ENCODE measurements at regions not wholly inside any gene's neighbourhood (a gene's known extent, or its start where the extent isn't known, plus 50 kb on each side); places are given as distances from the start of the nearest gene placed in this dataset.

DNA sequence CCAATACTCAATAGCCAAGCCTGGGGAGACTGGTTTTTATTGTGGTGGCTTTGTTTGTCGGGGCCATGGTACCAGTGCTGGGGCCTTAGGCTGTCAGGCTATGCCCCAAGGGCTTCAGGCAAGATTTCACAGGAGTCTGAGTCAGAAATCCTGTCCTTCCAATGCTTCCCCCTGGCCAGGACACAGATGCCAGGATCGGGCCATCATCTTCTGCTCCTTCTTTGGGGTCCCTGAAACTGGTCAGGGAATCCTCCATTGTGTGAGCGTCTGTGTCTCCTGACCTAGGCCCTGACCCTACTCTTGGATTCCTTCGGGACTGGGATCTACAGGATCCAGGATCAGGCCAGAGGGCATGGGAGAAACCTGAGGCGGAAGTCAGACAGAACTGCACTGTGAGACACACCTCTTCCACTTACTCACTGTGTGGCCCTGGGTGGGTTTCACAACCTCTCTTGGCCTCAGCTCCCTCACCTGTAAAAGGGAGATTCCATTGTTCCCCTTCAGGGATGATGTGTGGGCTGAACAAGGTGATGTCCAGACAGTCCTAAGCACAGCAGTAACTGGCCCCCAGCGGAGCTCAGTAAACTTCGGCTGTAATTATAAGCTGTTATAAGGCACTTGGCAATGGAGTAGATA is 292.7 kb downstream of the UACA start:
- ChIA-PET POLR2A (no interaction called here), CTCF (no interaction called here)

DNA sequence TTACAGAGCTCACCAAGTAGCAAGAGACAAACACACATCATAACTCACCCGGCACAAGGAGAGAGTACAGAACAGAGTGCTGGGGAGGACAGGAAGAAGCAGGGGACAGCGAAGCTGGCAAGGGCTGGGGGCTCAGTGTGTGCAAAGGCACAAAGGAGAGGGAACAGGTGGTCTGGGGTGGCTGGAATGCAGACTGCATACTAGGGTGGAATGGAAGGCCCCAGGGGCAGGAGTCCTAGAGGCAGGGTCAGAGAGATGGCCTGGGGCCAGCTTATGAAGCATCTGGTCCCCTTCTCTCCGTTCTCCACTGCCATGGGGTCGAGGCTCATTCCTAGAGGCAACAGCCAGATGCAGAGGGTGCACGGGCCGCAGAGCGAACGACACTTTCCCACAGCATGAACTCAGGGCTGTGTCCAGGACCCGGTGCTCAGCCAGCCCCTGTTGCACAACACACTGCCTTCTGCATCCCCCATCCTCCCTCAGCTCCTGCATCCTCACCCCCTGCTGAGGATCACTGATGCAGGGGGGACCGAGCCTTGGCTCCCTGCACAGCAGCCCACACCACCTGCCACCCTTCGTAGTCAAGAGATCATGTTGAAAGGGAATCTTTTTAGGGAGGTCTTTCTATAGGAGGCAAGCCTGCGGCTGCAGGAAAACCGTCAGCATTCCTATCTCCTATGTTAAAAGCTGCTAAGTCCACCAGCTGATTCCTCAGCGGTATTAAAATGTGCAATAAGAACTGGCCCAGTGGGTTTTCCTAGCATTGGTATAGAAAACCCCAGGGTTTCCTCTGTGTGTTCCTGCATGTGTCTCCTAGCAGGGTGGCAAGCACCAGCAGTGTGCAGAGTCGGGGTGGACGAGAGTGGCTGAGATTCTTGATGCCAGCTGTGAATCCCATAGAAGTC is 293.5 kb downstream of the UACA start:
- ChIA-PET CTCF (interaction anchor here (0.6 kb wide), 1 partner anchor 1019 kb away, joined by 3 read pairs; no protein-coding TSS in a partner anchor), POLR2A (no interaction called here)

DNA sequence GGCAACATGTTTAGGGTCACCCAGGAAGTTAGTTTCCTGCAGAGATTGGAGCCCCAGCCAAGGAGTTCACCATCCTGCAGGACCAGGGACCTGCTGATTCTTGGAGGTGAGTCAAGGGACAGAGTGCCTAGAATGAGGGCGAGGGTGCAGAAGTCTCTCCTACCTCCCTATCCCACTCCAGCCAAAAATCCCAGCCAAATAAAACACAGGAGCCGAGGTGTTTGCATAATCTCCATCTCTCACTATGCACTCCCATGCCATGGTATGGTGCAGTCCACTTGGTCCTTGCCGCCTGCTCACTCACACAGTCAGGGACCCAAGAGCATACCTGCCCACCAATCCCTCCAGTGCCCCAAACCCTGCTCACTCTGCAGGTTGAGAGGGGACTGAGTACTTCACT is 294.2 kb downstream of the UACA start:
- POLR2A ChIA-PET: no interaction called here

DNA sequence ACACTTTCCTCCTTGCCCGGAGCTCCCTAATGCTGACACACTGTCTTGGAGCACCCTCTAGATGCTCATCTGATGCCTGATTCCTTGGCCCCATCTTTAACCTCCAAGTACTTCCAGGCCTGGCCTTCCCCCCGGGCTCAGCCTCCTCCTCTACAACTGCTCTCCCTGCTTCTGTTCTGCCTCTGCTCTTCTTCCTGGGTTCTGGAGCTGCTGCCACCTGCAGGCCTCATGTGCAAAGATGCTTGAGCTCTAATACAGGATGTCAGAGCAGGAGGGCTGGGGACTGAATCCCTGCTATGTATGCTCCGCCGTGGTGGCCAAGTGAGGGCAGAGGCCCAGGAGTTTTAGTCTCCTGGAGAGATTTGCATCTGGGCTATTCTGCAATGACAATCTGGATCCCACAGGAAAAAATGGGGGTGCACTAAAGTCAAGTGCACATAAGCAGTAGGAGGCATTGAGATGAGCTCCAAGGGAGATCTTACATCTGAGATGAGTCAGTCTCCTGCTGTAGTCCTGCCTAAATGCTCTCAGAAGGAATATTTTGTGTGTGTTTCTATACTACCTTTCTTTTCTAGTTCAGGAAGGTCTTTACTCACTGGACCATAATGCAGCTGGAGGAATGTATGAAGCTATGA is 296.3 kb downstream of the UACA start:
- CTCF ChIA-PET: interaction anchor here (0.6 to 3.2 kb wide), 13 partner anchors 9 to 366 kb away, joined by 3 to 12 read pairs (median 4); no protein-coding TSS in a partner anchor
- POLR2A ChIA-PET: no interaction called here

More for the DNA sequence above, 294.2 kb downstream of the UACA start:
- CTCF ChIA-PET: interaction anchor here (0.6 to 3.2 kb wide), 2 partner anchors 11 to 1018 kb away, joined by 3 to 12 read pairs; no protein-coding TSS in a partner anchor

DNA sequence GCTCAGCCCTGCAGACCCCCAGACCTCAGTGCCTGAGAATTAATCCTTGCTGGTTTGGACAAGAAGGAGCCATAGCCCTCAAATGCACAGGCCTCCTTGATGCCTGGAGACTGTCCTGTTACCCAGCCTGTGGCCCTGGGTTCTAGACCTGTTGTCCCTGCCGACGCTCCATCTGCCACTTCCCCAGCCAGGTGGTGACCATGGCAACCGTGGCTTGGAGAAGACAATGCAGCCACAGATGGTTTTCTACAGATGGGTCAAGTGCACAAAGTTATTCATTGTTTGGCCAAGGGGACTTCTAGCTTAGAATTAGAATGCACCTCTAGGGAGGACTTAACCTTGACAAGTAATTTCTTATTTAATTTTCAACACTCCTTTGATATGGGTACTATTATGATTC is 297.1 kb downstream of the UACA start:
- CTCF ChIA-PET: interaction anchor here (1.0 to 3.2 kb wide), 9 partner anchors 11 to 365 kb away, joined by 3 to 12 read pairs (median 4); no protein-coding TSS in a partner anchor
- POLR2A ChIA-PET: no interaction called here

DNA sequence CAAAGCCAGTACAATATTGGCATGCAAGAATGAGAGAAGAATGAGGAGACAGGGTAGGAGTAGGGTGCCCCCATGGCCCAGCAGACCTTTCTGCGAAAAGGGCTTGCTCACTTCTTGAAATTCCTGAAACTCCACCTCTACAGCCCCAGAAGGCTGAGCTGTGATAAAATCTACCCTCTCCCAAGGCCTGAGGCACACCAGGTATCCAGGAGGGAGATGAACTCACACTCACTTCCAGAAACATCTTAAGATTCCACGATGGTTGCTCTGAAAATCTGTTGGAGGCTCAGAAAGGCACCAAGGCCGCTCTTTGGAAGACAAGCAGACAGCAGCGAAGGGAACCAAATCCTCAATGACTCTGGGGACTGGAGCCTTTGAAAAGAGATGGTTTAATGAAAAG is 297.5 kb downstream of the UACA start:
- ChIA-PET CTCF (no interaction called here), POLR2A (no interaction called here)

DNA sequence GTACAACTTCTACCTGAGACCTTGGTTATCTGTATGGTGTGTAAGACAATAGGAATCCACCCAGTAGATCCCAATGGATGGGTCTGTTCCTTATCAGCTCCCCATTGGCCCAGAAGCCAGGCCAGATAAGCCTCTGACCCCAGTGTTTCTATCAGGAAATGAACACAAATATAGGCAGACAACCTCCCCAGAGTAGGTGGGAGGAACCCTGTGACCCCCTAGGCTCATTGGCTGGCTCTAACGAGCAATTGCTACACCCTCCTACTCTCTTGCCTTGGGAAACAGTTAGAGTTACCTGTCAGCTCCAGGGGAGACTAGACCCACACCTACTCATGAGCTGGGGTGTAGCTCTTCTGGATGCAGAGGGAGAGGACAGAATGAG is 299.9 kb downstream of the UACA start:
- CTCF ChIA-PET: interaction anchor here (1.0 to 2.0 kb wide), 3 partner anchors 12 to 209 kb away, joined by 3 to 6 read pairs (median 4); no protein-coding TSS in a partner anchor
- POLR2A ChIA-PET: no interaction called here

DNA sequence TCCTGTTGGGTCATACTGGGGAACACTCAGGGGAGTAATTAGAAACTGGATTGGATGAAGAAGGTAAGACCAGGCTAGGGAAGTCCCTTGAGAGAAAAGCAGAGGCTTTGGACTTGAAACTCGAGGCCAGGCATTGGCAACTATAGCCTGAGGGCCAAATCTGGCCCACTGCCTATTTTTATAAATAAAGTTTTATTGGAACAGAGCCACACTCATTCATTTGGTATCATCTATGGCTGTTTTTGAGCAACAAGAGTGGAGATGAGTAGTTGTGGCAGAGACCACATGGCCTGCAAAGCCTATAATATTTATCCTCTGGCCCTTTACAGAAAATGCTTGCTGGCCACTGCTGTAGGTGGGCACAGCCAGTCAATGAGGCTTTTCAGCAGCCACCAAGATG is 301.4 kb downstream of the UACA start:
- ChIA-PET POLR2A (no interaction called here), CTCF (interaction anchor here (1.4 kb wide), 1 partner anchor 11 kb away, joined by 4 read pairs; no protein-coding TSS in a partner anchor)

DNA sequence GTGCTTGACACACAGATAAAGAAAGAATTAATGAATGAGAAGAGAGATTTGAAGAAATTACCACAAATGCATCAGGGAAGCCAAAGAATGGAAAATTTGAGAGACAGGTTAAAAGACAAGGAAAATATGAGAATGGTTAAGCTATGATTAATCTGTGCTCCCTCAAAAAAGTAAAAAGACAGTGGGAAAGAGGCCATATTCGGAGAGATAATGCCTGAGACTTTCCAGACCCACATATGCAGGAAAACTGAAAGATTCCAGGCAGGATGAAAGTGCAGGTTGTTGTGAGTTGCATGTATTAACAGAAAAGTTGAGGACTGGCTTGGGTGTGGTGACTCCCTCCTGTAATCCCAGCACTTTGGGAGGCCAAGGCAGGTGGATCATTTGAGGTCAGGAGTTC is 302.3 kb downstream of the UACA start:
- POLR2A ChIA-PET: no interaction called here
- CTCF ChIA-PET: no interaction called here

DNA sequence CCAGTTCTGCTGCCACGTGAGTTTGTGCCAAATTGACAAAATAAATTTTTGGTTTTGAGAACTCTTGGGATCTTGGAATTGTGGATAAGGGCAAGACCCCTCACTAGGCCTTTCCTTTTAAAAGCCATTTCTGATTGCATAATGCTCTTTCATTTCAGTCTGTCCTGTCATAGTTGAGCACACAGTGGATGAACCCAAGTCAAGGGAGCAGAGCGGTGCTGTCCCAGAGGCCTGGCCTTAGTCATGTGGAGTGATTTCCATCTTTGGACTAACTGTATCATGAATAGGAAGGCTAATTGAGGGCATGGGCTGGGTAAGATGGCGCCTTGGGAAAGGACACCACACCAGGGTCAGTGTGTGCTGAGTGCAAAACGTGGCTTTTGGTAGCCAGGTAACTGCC is 304.0 kb downstream of the UACA start:
- ChIA-PET CTCF (interaction anchor here (1.2 kb wide), 1 partner anchor 158 kb away, joined by 3 read pairs; no protein-coding TSS in a partner anchor), POLR2A (no interaction called here)

DNA sequence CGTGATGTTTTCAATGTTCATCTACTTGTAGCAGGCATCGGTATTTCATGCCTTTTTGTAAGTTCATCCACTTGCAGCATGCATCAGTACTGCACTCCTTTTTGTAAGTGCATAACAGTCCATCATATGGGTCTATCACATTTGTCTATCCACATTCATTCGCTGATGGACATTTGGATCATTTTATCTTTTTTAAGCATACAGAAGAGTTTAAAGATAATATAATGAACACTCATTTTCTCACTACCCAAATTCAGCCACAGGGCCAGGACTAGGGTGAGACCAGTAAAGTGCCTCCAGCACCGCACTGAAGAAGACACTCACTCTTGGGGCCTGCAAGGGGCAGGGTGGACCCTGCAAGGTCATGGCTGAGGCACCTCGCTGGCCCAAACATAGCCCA is 309.6 kb downstream of the UACA start:
- CTCF ChIA-PET: no interaction called here

DNA sequence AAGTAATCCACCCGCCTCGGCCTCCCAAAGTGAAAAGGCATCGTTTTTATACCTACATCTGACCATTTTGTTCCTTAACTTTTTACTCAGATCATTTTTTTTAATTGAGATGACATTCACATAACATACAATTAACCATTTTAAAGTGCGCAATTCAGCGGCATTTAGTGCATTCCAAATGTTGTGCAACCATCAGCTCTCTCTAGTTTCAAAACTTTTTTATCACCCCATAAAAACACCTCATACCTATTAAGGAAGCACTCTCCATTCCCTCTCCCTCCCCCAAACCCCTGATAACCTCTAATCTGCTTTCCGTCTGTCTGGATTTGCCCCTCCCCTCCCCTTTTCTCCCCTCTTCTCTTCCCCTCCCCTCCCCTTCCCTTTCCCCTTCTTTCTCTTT is 310.1 kb downstream of the UACA start:
- CTCF ChIA-PET: interaction anchor here (0.9 kb wide), 1 partner anchor 36 kb away, joined by 3 read pairs; no protein-coding TSS in a partner anchor
- POLR2A ChIA-PET: no interaction called here

More for the DNA sequence above, 309.6 kb downstream of the UACA start:
- POLR2A ChIA-PET: no interaction called here

DNA sequence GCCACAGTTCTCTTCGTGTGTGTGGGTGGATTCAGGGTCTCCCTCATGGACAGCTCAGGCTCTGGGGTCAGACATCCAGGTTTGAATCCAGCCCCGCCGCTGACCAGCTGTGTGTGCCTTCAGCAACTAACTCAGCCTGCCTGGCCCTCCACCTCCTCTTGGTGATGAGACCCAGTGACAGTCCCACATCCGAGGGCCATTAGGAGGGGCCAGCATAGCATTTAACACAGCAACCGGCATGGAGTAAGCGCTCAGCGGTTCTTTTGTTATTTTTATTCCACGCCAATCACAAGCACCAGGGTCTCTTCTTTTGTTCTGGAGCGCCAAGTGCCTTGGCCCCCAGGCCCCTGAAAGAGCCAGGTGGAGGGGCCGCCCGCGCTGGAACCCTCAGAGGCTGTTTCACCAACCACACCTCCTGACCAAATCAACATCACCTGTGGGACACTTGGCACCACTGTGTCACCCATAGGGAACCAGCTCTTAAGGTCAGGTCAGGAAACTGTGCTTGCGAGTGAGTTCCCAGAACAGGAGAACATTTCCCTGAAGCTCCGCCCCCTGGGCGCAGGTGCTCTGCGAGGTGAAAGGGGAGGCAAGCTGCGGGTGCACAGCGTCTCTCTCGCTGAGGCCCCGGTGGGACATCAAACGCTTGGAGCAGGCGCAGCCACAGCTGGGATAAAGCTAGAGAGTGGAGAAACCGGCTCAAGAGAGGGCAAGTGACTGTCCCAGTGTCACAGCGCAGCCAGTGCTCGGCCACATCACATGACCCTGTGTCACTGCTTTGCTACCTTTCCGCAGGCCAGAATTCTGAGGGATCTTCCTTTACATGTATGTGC is 311.3 kb downstream of the UACA start:
- CTCF ChIA-PET: interaction anchor here (1.1 to 1.4 kb wide), 2 partner anchors 11 to 15 kb away, joined by 4 read pairs; no protein-coding TSS in a partner anchor
- POLR2A ChIA-PET: no interaction called here

DNA sequence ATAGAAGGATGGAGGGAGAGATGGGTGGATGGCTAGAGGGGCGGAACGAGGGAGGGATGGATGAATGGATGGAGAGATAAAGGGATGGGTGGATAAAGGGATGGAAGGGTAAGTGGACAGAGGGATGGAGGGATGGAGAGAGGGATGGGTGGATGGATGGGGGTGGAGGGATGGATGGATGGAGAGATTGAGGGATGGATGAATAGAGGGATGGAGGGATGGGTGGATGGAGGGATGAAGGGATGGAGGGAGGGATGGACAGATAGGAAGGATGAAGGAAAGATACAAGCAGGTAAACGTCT is 313.3 kb downstream of the UACA start:
- CTCF ChIA-PET: no interaction called here
- POLR2A ChIA-PET: no interaction called here

DNA sequence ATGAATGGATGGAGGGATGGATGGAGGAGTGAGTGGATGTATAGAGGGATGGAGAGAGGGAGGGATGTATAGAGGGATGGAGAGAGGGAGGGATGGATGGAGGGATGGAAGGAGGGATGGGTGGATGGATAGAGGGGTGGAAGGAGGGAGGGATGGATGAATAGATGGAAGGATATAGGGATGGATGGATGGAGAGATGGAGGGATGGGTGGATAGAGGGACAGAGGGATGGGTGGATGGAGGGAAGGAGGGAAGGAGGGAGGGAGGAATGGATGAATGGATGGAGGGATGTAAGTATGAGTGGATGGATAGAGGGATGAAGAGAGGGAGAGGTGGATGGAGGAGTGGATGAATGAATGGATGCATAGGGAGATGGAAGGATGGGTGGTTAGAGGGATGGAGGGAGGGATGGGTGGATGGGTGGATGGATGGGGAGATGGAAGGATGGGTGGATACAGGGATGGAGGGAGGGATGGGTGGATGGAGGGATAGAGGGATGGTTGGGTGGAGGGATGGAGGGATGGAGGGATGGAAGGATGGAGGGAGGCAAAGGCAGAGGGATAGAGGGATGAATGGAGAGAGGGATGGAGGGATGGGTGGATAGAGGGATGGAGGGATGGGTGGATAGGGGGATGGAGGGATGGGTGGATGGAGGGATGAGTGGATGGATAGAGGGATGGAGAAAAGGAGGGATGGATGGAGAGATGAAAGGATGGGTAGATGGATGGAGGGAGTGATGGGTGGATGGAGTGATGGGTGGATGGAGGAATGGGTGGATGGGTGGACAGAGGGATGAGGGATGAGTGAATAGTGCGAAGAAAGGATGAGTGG is 313.8 kb downstream of the UACA start:
- ChIA-PET CTCF (no interaction called here), POLR2A (no interaction called here)

DNA sequence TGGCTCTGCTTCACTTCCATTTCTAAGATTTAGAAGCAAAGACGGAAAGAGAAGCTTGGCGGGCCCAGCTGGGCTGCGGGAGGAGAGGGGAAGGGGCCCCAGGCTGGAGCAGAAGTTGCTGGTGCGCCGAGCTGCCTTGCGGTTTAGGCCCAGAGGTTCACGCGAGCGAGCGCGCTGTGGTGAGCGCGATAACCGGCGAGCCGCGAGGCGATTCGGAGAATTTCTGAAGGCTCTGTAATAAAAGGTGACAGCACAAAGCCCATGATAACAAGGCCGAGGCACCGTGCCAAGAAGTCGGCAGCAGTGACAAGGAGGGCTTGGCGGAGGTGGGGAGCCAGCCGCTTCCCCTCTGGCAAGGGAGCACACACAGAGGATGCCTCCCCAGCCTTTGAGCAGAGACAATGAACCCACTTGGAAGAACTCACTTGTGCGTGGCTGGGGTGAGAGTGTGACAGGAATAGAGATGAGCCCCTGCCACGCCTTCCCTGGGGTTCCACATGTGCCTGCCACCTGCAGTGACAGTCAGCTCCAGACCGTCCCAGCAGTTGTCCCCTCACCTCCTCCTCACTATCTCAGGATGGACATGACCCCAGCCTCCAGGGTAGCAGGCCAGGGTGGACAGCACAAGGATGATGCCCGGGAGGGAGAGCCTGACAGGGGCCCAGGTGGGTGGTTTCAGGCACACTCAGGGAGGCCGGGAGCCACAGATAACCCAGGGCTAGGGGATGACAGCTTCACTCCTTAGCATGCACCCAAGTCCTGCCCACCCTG is 315.2 kb downstream of the UACA start:
- CTCF ChIA-PET: interaction anchor here (0.6 to 1.1 kb wide), 3 partner anchors 8 to 972 kb away, joined by 3 read pairs; no protein-coding TSS in a partner anchor
- POLR2A ChIA-PET: no interaction called here

DNA sequence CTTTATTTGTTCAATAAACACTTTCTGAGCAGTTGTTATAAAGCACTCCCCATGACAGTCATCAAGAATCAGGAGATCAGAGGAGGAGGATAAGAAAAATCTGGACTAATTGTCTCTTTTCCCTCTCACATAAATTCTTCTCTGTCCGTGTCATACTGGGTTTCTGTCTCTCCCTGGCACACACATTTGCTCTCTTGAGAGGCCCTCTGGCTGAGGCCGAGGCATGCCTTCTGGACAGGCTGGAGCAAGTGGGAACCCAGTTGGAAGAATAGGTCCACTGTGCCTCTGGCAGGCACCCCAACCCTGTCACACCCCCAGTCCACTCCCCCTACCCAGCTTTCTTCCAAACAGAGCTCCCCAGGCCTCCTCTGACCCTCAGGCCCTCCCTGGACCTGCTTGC is 315.8 kb downstream of the UACA start:
- CTCF ChIA-PET: interaction anchor here (0.6 to 1.1 kb wide), 3 partner anchors 9 to 971 kb away, joined by 3 read pairs; no protein-coding TSS in a partner anchor
- POLR2A ChIA-PET: no interaction called here

DNA sequence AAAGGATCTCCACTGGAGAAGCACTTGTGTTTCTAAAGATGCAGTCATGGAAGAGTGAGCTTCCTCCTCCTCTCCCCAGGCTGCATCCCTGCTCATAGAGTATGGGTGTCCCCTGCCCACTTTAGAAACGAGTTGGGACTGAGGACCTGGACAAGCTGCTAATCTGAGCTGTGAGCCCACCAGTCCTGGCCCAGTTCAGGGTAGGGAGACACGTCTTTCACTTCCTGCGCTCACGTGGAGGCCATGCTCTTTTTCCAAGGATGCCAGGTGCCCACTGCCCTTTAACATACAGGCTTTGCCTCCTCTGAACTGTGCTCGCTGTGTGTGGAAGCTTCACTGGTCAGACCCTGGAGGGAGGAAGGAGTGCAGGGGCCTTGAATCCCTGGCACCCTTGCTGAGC is 316.3 kb downstream of the UACA start:
- ChIA-PET POLR2A (no interaction called here), CTCF (interaction anchor here (0.7 to 1.1 kb wide), 3 partner anchors 9 to 971 kb away, joined by 3 to 4 read pairs (median 3); no protein-coding TSS in a partner anchor)

Data from activated CD8-positive, alpha-beta memory T cell treated with anti-CD3 and anti-CD28 coated beads for 36 hours (primary cell).